ENCODE measurements at regions not wholly inside any gene's neighbourhood (a gene's known extent, or its start where the extent isn't known, plus 50 kb on each side); places are given as distances from the start of the nearest gene placed in this dataset.
"Not testable (repeated sequence)": the region's sequence is repeated elsewhere in the genome, so short reads cannot be mapped to it uniquely, and the experiment has no call there.

DNA sequence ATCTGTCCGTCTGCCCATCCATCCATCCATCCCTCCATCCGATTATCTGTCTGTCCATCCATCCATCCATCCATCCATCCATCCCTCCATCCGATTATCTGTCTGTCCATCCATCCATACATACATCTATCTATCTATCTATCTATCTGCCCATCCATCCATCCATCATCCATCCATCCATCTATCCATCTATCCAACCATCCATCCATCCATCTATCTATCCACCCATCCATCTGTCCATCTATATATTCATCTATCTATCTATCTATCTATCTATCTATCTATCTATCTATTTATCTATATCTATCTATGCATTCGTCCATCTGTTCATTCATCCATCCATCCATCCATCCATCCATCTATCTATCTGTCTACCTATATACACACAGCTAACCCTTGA is 471.1 kb upstream of the ZNF507 start:
- DNase-seq (ENCODE audit: low spot score) = no peak

DNA sequence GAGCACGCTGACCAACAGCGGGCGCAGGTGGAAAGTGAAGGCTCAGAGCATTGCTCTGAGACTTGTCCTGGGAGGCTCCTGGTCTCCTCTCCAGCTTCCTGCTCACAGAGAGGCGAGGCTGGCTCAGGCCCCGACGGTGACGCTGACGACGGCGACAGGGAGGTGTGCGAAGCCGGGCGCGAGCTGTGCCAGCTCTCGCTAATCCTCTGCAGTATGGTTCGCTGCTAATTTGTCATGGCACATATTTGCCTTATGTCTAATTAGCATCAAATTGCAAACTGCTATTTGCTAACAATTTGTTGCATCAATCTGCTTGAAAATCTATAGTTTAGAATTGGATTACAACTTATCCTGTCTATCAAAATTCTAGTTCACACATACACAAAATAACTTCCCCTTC is 469.8 kb upstream of the ZNF507 start:
- no peak for DNase-seq (ENCODE audit: low spot score)

DNA sequence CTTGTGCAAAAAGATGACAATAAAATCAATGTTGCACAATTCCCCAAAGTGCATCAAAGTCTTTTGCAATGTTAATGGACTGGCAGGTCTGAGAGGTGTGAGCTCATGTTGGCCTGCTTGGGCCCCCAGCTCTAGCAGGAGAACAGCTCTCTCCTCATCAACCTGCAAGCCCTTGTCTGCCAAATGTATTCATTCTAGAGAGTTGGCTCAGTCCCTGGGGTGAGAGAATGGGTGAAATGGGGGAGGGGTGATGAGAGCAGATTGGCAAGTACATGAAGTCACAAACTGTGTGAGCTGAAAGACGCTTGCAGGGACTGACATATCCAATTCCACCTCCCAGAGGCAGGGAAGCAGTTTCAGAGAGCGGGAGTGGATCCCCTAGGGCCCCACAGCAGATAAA is 465.1 kb upstream of the ZNF507 start:
- no peak for DNase-seq (ENCODE audit: low spot score)

DNA sequence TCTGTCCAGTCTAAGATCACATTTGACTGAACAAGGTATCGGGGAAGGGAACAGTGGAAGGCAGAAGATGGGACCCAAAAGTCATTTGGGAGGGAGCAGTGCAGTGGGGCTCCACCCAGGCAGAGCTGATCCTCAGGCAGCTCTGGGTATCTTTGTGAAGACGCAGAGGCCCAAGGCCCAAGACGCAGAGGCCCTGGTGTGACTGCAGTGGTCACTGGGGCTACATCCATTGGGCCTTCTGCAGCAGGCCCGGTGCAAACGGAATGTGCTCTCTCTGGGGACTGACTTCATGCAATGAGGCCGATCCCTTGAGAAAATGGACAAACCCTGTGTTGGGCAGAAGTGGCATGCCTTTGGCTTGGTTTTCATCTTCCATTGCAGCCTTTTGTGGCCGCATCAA is 463.4 kb upstream of the ZNF507 start:
- DNase-seq (ENCODE audit: low spot score) = no peak

DNA sequence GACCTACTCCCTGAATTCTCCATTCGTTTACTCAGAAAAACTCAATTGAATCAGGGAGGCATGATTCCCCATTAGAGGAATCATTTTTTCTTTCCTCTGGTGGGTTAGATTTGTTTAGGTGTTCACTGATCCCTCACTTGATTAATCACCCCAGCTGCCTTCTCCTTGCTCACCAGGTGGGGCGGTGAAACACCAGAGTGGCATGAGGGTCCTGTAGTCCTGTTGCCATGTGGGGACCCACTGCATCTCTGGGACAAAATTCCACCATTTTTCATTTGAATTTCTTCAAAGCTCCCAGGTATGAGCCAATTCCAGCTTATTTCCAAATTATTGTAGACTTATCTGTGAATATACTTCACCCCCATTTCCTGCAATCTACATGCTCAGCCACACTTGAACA is 462.7 kb upstream of the ZNF507 start:
- DNase-seq (ENCODE audit: low spot score) = no peak

DNA sequence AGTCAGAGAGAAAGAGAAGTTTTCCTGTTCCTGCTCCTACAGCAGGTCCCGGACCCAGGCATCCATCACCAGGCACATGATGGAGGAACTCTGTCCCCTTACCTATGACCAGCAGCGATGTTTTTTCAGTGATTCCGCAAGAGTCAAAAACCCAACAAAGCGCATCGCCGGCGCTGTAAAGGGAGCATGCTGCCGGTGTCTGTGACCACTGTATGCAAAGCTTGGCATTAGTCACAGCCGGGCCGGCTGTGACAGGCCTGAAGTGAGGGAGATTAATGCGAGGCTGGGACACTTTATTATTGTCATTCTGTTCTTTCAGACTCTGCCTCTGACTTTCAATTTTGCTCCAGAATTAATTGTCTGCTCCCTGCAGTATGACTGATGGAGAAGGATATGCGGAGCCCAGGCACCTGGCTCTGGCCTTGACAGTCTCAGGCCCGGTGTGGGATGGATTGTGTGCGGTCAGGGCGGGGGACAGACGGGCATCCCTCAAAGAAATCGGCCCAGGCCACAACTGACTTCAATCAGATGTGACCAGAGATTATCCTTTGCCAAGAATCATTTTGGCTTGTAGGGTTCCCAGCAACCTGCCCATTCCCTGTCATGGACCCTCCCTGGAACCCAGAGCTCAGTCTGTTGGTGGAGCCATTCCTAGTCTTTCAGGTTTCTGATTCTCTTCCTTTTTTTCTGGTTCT is 462.0 kb upstream of the ZNF507 start:
- no peak for DNase-seq (ENCODE audit: low spot score)

DNA sequence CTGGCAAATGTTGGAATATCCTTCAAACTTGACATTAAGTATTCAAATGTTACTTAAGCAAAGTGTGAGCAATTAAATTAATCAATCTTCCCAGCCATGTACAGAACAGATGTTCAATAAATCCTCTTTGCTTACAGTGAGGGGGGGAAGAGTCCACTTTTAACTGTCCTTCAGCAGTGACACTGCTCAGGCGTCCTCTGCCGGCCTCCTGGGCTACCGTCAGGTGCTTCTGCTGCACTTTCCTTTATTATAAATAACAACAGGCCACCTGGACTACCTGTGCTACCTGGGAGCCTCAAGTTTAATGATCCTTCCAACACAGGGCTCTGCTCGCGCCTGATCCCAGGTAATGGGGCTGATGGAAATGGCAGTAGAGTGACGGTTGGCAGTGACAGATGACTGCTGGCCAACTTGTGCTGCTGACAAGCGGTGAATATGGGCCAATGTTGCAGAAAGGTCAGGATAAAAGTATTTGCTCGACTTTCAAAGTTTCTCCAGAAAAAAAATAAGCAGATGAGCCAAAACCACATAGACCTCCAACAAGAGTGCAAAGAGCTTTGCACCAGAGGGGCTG is 460.0 kb upstream of the ZNF507 start:
- no peak for DNase-seq (ENCODE audit: low spot score)

DNA sequence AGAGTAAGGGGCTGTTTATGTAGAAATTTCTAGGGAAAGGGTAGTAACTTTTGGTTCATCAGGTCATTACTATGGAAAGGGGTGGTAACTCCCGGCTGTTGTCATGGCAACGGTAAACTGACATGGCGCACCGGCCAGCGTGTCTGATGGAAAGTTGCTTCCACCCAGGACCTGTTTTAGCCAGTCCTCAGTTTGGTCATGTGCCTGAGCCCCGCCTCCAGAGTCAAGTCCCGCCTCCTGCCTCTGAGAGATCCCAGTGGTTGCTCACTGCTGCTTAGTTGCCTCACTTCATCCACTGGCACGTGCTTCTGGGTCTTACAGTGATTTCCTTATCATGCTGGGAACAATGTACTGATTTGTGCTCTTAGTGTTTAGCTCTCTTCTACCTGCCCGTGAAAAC is 455.2 kb upstream of the ZNF507 start:
- no peak for DNase-seq (ENCODE audit: low spot score)

DNA sequence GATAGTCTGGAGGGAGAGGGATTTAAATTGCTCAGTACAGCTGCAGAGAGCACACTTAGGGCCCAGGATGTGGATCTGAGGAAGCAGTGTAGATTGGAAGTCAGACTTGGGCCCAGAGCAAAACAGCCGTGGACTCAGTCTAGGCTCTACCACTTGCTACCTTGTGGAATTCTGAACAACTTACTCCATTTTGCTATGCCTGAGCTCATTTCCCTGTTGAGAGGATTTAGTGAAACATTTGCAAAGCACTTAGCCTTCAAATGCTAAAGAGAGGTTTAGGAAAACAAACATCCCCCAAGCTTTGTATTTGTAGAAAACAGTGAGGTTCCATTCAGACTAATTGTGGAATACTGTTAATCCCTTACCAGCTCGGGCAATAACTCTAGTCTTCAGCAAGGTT is 453.4 kb upstream of the ZNF507 start:
- no peak for DNase-seq (ENCODE audit: low spot score)

DNA sequence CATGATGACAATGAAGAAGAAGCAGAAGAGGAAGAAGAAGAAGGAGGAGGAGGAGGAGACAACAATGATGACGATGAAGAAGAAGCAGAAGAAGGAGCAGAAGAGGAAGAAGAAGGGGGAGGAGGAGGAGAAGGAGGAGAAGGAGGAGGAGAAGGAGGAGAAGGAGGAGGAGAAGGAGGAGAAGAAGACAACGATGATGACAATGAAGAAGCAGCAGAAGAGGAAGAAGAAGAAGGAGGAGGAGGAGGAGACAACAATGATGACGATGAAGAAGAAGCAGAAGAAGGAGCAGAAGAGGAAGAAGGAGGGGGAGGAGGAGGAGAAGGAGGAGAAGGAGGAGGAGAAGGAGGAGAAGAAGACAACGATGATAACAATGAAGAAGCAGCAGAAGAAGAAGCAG is 451.9 kb upstream of the ZNF507 start:
- DNase-seq (ENCODE audit: low spot score) = not testable (repeated sequence)

DNA sequence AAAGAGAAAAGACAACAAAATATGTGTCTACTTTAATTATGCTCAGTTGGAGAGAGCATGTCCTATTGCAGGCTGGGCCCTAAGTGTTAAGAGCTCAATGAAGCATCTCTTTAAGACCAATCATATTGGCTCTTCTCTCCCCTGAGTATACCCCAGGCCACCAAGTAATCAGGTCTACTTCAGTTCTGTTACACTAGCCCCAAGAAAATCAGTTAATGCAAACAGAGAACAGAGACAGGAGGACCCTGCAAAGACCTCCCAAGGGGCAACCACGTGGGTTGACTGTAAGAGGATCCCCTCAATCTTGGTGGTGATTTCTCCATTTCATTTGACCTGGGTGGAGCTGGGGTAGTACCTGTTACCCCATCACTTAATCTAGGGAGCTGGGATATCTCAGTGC is 451.0 kb upstream of the ZNF507 start:
- DNase-seq (ENCODE audit: low spot score) = no peak

DNA sequence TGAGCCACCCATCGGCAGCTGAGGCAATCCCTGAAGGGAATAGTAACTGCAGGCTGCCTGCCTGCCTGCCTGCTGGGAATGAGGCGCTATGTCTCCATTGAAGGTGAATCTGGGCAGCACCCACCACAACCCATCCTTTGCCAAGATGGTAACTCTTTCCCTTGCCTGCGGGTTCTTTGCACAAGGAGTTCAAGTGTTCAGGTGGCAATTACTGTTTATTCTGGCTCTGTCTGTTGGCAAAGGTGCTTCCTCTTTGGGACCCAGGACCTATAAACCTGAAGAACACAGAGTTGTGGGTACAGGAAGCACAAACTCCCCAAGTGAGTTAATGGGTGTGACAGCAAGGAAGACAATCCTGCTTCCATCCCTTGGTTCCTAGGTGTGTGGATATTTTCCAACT is 448.1 kb upstream of the ZNF507 start:
- no peak for DNase-seq (ENCODE audit: low spot score)

DNA sequence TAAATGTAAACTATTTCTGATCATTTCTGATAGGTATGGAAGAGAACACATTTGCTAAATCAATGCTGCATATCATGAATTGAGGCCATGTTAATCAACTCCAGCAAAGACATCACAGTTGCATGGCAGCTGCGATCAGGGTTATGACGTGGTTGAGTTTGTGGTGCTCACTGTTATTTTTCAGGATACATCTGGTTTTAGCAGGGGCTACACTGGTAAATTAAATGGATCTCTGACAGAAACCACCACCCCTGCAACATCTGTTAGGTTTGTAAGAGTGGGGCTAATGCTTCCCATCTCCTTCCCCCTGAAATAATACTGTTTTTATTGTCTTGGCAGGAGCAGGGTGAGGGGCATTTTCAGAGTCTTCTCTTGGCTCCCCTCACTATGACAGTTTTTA is 444.4 kb upstream of the ZNF507 start:
- DNase-seq (ENCODE audit: low spot score) = no peak

DNA sequence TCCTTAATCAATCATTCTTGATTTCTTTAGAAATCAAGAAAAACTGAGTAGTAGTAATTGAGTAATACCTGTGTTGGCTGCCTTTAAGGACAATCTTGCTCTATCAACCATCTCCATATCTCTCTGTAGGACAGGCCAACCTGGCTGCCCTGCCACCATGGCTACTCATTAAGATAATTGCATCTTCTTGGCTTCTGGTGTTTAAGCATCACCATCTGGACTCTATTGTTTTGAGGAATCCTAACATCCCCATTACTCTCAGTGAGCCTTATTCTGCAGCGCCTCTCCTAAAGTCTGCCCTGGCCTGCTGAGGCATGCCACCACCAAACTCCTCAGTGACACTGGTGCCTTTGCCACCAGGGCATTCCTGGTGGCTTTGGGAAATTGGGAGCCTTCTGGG is 442.6 kb upstream of the ZNF507 start:
- no peak for DNase-seq (ENCODE audit: low spot score)

DNA sequence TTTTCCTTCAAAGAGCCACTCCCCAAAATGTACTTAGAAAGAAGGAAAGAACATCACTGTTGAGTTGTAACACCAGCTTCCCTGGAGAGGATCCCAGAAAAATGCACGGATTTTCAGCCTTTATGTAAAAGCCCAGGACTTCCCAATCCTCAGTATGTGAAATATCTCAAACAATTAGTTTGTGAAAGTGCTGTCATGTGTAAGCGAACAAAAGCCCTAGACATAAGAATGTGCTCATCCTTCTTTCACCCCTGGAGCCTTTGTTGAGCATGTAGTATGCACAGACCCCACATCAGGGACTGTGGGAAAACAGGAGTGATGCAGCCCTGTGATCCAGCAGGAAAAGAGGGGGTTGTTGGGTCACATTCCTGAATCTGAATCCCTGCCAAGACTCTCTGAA is 441.4 kb upstream of the ZNF507 start:
- DNase-seq (ENCODE audit: low spot score) = no peak

DNA sequence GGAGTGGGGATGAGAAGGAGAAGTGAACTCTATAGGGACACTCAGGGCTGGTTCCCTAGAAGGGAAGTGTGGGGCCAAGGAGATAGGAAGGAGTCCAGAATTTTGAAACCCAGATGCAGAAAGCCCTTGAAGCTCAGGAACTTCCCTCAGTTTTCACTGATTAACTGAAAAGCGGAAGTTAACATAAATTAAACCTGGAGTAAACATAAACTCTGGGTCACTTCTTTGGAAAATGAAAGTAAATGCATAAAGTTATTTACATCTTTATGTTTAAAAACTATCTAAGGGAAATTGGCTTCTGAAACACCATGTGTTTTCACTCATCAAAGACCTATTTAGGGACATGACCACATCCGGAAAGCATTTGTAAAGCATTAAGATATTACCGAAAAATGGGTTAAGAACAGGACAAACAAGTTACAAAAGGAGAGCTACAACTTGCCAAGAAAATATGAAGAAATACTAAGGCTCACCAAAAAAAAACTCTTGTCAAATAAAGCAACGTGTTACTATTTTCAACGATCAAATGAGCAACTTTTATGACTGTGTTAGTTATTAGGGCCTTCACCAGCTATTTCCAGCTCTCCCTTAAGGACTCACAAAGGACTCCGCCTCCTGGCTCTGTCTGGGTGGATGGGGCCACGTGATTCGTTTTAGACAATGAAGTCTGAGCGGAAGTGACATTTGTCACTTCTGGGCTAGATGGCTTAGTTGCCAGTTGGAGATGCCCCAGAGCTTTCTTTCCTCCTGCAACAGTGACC is 439.1 kb upstream of the ZNF507 start:
- DNase-seq (ENCODE audit: low spot score) = no peak

DNA sequence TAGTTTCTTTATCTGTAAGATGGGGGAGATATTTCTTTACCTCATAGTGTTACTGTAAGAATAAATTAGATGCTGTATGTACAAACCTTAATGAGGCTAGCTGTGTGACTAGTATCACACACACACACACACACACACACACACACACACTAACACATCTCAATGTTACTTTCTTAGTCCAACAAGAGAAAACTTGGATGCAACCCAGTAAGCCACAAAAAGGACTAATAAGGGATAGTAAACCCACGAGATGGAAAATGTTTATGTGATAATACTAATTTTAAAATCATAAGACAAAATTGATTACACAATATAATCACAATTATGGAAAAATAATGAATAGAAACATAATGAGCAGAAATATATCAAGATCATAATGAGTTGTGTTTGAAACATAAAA is 437.7 kb upstream of the ZNF507 start:
- DNase-seq (ENCODE audit: low spot score) = no peak

DNA sequence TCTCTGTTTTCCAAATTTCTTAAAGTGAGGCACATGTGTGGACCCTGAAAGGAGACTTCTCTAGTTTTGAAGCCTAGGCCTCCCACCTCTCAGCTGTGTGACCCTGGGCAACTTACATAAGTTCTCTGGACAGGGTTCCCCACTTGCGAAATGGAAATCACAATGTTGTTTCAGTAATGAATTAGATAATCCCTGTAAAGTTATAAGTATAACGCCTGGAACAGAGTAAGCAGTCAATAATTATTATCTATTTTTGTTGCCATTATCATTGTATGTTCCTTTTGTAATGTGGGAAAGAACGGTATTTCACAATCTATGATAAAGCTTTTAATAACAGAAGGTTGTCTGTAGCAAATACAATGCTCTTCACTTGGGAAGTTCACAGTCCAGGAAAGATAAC is 437.3 kb upstream of the ZNF507 start:
- no peak for DNase-seq (ENCODE audit: low spot score)

DNA sequence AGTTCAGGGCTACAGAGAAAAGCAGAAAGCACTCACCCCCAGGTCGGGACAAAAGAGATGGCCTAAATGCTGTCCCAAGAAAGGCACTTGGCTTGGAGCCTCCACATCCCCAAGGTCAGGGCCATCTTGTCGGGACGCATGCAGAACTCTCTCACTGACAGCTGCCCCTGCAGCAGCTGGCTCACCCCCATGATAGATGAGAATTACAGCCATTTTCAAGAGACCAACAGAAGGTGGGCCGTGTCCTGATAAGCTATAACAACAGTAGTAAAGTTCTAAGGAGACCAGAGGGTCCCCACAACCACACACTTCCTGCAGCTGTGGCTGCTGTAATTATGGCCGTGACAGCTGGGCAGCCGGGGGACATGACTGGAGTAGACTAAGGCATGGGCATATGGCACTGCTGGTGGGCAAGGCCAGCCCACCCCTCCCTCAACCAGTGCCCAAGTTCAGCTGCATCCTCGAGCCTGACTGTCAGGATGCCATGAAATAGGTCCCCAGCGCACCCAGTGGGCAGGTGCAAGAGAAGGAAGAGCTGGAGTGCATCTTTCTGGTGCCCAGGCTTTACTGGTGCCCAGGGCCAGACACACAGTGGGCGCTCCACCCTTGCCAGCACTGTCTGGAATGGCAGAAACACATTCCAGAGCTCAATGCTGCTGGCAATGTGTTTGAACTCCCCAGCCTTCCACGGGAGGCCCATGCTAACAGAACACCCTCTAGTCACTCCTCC is 436.7 kb upstream of the ZNF507 start:
- DNase-seq (ENCODE audit: low spot score) = no peak

DNA sequence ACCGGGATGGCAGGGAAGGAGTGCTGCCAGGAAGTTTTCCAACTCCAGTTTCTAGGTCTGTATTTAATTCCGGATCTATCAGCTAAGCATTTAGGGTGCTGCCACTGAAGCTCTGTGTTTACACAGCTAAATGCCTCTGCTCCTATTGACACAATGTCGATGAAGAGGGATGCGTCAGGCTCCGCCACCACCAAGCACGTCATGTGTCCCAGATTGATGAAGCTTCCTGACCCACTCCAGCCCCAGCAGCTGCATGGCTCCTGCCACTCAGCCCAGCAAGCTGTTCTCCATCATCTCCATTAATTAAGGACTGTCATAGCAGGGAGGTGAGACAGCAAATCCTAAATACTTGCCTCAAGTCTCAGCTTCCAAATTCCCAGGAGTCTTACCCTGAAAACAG is 435.2 kb upstream of the ZNF507 start:
- DNase-seq (ENCODE audit: low spot score) = no peak

DNA sequence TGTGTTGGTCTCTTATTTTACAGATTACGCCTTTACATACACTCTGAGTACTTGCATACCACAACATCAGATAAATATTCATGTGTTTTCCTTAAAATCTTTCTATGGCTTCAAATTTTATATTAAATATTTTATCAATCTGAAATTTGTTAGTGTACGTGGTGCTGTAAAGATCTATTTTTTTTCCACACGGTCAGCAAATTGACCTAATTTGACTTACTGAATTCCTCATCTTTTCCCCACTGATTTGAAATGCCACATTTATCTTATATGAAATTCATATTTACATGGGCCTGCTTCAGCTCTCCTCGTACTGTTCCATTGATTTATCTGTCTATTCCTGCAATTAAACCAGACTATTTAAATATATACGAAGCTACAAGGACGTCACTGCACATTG is 433.8 kb upstream of the ZNF507 start:
- DNase-seq (ENCODE audit: low spot score) = no peak

DNA sequence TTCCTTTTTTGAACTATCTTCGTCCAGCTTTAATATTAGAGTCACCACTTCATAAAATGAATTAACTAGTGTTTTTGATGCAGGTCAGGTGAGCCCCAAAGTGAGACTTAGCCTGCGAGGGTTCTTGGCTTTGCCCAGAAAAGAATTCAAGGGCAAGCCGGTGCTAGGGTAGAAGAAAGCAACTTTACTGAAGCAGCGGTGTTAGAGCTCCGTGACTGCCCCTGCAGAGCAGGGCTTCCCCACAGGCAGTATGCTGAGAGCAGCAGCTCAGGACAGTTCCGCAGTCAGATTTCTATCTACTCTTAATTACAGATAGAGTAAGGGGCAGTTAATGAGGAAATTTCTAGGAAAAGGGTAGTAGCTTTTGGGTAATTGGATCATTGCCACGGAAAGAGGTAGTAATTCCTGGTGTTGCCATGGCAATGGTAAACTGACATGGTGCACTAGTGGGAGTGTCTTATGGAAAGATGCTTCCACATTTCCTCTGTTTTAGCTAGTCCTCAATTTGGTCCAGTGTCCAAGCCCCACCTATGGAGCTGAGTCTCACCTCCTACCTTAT is 432.2 kb upstream of the ZNF507 start:
- no peak for DNase-seq (ENCODE audit: low spot score)

All from mesenteric fat pad (tissue), 1 donor.